ENCODE measurements at regions not wholly inside any gene's neighbourhood (a gene's known extent, or its start where the extent isn't known, plus 50 kb on each side); places are given as distances from the start of the nearest gene placed in this dataset.

- Mint-ChIP-seq H3K27me3 (ENCODE audit: unreplicated experiment) (no peaks in the 10 kb centered on the region), H3K27ac (ENCODE audit: unreplicated experiment) (no peak overlapping the region), H3K4me3 (ENCODE audit: unreplicated experiment) (no peak overlapping the region)
Measured at GRCh38 chr12:42010715-42011114, 134.0 kb downstream of the GXYLT1 start.

GRCh38 chr12:42010257-42010656 lies 134.4 kb downstream of the GXYLT1 start:
- no peak for DNase-seq
- H3K27ac Mint-ChIP-seq (ENCODE audit: unreplicated experiment): no peak overlapping the region
- TF ChIP-seq CTCF (IDR thresholded peaks at IDR 0.05; ENCODE audit: partially characterized antibody, unreplicated experiment): no peak
- H3K9me3 Mint-ChIP-seq (ENCODE audit: unreplicated experiment): no peaks in the 10 kb centered on the region
- peaks cover 2% of the 10 kb centered on the region for H3K4me1 Mint-ChIP-seq (ENCODE audit: low read depth, unreplicated experiment)
- no peaks in the 10 kb centered on the region for H3K36me3 Mint-ChIP-seq (ENCODE audit: unreplicated experiment)
- no peak overlapping the region for H3K4me3 Mint-ChIP-seq (ENCODE audit: unreplicated experiment)
- H3K27me3 Mint-ChIP-seq (ENCODE audit: unreplicated experiment): no peaks in the 10 kb centered on the region

More at GRCh38 chr12:42010715-42011114, 134.0 kb downstream of the GXYLT1 start:
- Mint-ChIP-seq H3K4me1 (ENCODE audit: low read depth, unreplicated experiment) (peaks cover 2% of the 10 kb centered on the region), H3K9me3 (ENCODE audit: unreplicated experiment) (no peaks in the 10 kb centered on the region), H3K36me3 (ENCODE audit: unreplicated experiment) (no peaks in the 10 kb centered on the region)
- no peak for DNase-seq
- no peak for TF ChIP-seq CTCF (IDR thresholded peaks at IDR 0.05; ENCODE audit: partially characterized antibody, unreplicated experiment)

- no peak for TF ChIP-seq CTCF (IDR thresholded peaks at IDR 0.05; ENCODE audit: partially characterized antibody, unreplicated experiment)
- Mint-ChIP-seq H3K27ac (ENCODE audit: unreplicated experiment) (no peak overlapping the region), H3K36me3 (ENCODE audit: unreplicated experiment) (no peaks in the 10 kb centered on the region), H3K4me3 (ENCODE audit: unreplicated experiment) (no peak overlapping the region), H3K9me3 (ENCODE audit: unreplicated experiment) (no peaks in the 10 kb centered on the region), H3K27me3 (ENCODE audit: unreplicated experiment) (no peaks in the 10 kb centered on the region), H3K4me1 (ENCODE audit: low read depth, unreplicated experiment) (no peaks in the 10 kb centered on the region)
- no peak for DNase-seq
Measured at GRCh38 chr12:42008996-42009395, 135.7 kb downstream of the GXYLT1 start.

GRCh38 chr12:42003031-42003430 lies 141.6 kb downstream of the GXYLT1 start:
- Mint-ChIP-seq H3K9me3 (ENCODE audit: unreplicated experiment) (no peaks in the 10 kb centered on the region), H3K27ac (ENCODE audit: unreplicated experiment) (no peak overlapping the region), H3K27me3 (ENCODE audit: unreplicated experiment) (no peaks in the 10 kb centered on the region), H3K36me3 (ENCODE audit: unreplicated experiment) (no peaks in the 10 kb centered on the region), H3K4me1 (ENCODE audit: low read depth, unreplicated experiment) (no peaks in the 10 kb centered on the region), H3K4me3 (ENCODE audit: unreplicated experiment) (no peak overlapping the region)
- TF ChIP-seq CTCF (IDR thresholded peaks at IDR 0.05; ENCODE audit: partially characterized antibody, unreplicated experiment): no peak
- no peak for DNase-seq

- no peak for DNase-seq
- no peaks in the 10 kb centered on the region for H3K36me3 Mint-ChIP-seq (ENCODE audit: unreplicated experiment)
- H3K4me3 Mint-ChIP-seq (ENCODE audit: unreplicated experiment): no peak overlapping the region
- H3K4me1 Mint-ChIP-seq (ENCODE audit: low read depth, unreplicated experiment): no peaks in the 10 kb centered on the region
- TF ChIP-seq CTCF (IDR thresholded peaks at IDR 0.05; ENCODE audit: partially characterized antibody, unreplicated experiment): no peak
- H3K27ac Mint-ChIP-seq (ENCODE audit: unreplicated experiment): no peak overlapping the region
- no peaks in the 10 kb centered on the region for H3K27me3 Mint-ChIP-seq (ENCODE audit: unreplicated experiment)
- no peaks in the 10 kb centered on the region for H3K9me3 Mint-ChIP-seq (ENCODE audit: unreplicated experiment)
Measured at GRCh38 chr12:42002563-42002962, 142.1 kb downstream of the GXYLT1 start.

Measured in glutamatergic neuron (in vitro differentiated cells).